ENCODE measurements at regions not wholly inside any gene's neighbourhood (a gene's known extent, or its start where the extent isn't known, plus 50 kb on each side); places are given as distances from the start of the nearest gene placed in this dataset.

- FAIRE-seq (no peak), DNase-seq (ENCODE audit: insufficient read length, low spot score) (no peak)
Observed at GRCh38 chr1:56357927-56358690, 221.3 kb downstream of the PLPP3 start.

GRCh38 chr1:56356376-56356990, 222.9 kb downstream of the PLPP3 start:
- FAIRE-seq (no peak), DNase-seq (ENCODE audit: insufficient read length, low spot score) (no peak)

GRCh38 chr1:56355918-56356317, 223.4 kb downstream of the PLPP3 start:
- DNase-seq (ENCODE audit: insufficient read length, low spot score) (no peak), FAIRE-seq (no peak)

- no peak for DNase-seq (ENCODE audit: insufficient read length, low spot score)
- FAIRE-seq: no peak
Observed at GRCh38 chr1:56355422-56355821, 223.9 kb downstream of the PLPP3 start.

GRCh38 chr1:56345831-56346230, 233.5 kb downstream of the PLPP3 start:
- DNase-seq (ENCODE audit: insufficient read length, low spot score): no peak
- no peak for FAIRE-seq

- FAIRE-seq: no peak
- no peak for DNase-seq (ENCODE audit: insufficient read length, low spot score)
Observed at GRCh38 chr1:56340977-56341376, 238.4 kb downstream of the PLPP3 start.

- DNase-seq (ENCODE audit: insufficient read length, low spot score) (no peak), FAIRE-seq (no peak)
Observed at GRCh38 chr1:56339786-56340465, 239.4 kb downstream of the PLPP3 start.

- no peak for FAIRE-seq
- no peak for DNase-seq (ENCODE audit: insufficient read length, low spot score)
Observed at GRCh38 chr1:56339093-56339492, 240.3 kb downstream of the PLPP3 start.

- DNase-seq (ENCODE audit: insufficient read length, low spot score): no peak
- FAIRE-seq: no peak
Observed at GRCh38 chr1:56336982-56337381, 242.4 kb downstream of the PLPP3 start.

- FAIRE-seq (no peak), DNase-seq (ENCODE audit: insufficient read length, low spot score) (no peak)
Observed at GRCh38 chr1:56335394-56335793, 244.0 kb downstream of the PLPP3 start.

- DNase-seq (ENCODE audit: insufficient read length, low spot score) (no peak), FAIRE-seq (no peak)
Observed at GRCh38 chr1:56334047-56334446, 245.3 kb downstream of the PLPP3 start.

- DNase-seq (ENCODE audit: insufficient read length, low spot score): no peak
- FAIRE-seq: no peak
Observed at GRCh38 chr1:56333461-56333860, 245.9 kb downstream of the PLPP3 start.

GRCh38 chr1:56331892-56332567, 247.3 kb downstream of the PLPP3 start:
- FAIRE-seq (no peak), DNase-seq (ENCODE audit: insufficient read length, low spot score) (no peak)

GRCh38 chr1:56331207-56331891, 248.0 kb downstream of the PLPP3 start:
- FAIRE-seq: no peak
- no peak for DNase-seq (ENCODE audit: insufficient read length, low spot score)

GRCh38 chr1:56330391-56331026, 248.9 kb downstream of the PLPP3 start:
- FAIRE-seq: no peak
- no peak for DNase-seq (ENCODE audit: insufficient read length, low spot score)

GRCh38 chr1:56329970-56330369, 249.4 kb downstream of the PLPP3 start:
- FAIRE-seq (no peak), DNase-seq (ENCODE audit: insufficient read length, low spot score) (no peak)

- no peak for DNase-seq (ENCODE audit: insufficient read length, low spot score)
- no peak for FAIRE-seq
Observed at GRCh38 chr1:56327195-56327594, 252.2 kb downstream of the PLPP3 start.

- DNase-seq (ENCODE audit: insufficient read length, low spot score) (no peak), FAIRE-seq (no peak)
Observed at GRCh38 chr1:56326056-56326455, 253.3 kb downstream of the PLPP3 start.

- DNase-seq (ENCODE audit: insufficient read length, low spot score) (no peak), FAIRE-seq (no peak)
Observed at GRCh38 chr1:56324504-56324903, 254.9 kb downstream of the PLPP3 start.

- FAIRE-seq: no peak
Observed at GRCh38 chr1:56322211-56322610, 257.2 kb downstream of the PLPP3 start.

More at GRCh38 chr1:56322211-56322610, 257.2 kb downstream of the PLPP3 start:
- DNase-seq (ENCODE audit: insufficient read length, low spot score): no peak
